Parathyroid adenoma (tissue), 2 donors: ENCODE measurements at regions not wholly inside any gene's neighbourhood (a gene's known extent, or its start where the extent isn't known, plus 50 kb on each side); places are given as distances from the start of the nearest gene placed in this dataset.

Experiments
- H2AFZ ChIP-seq: fragments of 300-600 bp; sonication (generic); one replicate; pipeline ENCODE4 v1.7.0; 2017; ENCODE audit warnings: antibody characterized with exemption, mild to moderate bottlenecking
- H3K27ac ChIP-seq: fragments of 300-600 bp; sonication (generic); one replicate; pipeline ENCODE4 v1.7.0; 2017
- H3K27me3 ChIP-seq: fragments of 300-600 bp; sonication (generic); one replicate; pipeline ENCODE4 v1.7.0; 2017; ENCODE audit warnings: low read length; ENCODE audit not compliant: control insufficient read depth, insufficient read depth
- H3K36me3 ChIP-seq: fragments of 300-600 bp; sonication (generic); one replicate; pipeline ENCODE4 v1.7.0; 2017; ENCODE audit warnings: low read length; ENCODE audit not compliant: control insufficient read depth, insufficient read depth
- H3K4me1 ChIP-seq: fragments of 300-600 bp; sonication (generic); one replicate; pipeline ENCODE4 v1.7.0; 2017; ENCODE audit warnings: control low read depth
- H3K4me2 ChIP-seq: fragments of 300-600 bp; sonication (generic); one replicate; pipeline ENCODE4 v1.7.0; 2017; ENCODE audit warnings: low read length
- H3K4me3 ChIP-seq: fragments of 300-600 bp; sonication (generic); one replicate; pipeline ENCODE4 v1.7.0; 2017; ENCODE audit warnings: low read depth, low read length
- H3K79me2 ChIP-seq: fragments of 300-600 bp; sonication (generic); one replicate; pipeline ENCODE4 v1.7.0; 2017; ENCODE audit warnings: control low read depth
- H3K9ac ChIP-seq: fragments of 300-600 bp; sonication (generic); one replicate; pipeline ENCODE4 v1.7.0; 2017; ENCODE audit warnings: mild to moderate bottlenecking
- H3K9me3 ChIP-seq: fragments of 300-600 bp; sonication (generic); one replicate; pipeline ENCODE4 v1.7.0; 2017; ENCODE audit warnings: low read length; ENCODE audit not compliant: control insufficient read depth
- TF ChIP-seq, protein P1 (sequence below): fragments of 300-600 bp; sonication (generic); IDR thresholded peaks from one replicate; pipeline ENCODE4 v1.7.0; 2017; ENCODE audit warnings: antibody characterized with exemption, mild to moderate bottlenecking
- donor health status: primary hyperparathyroidism.

DNA sequence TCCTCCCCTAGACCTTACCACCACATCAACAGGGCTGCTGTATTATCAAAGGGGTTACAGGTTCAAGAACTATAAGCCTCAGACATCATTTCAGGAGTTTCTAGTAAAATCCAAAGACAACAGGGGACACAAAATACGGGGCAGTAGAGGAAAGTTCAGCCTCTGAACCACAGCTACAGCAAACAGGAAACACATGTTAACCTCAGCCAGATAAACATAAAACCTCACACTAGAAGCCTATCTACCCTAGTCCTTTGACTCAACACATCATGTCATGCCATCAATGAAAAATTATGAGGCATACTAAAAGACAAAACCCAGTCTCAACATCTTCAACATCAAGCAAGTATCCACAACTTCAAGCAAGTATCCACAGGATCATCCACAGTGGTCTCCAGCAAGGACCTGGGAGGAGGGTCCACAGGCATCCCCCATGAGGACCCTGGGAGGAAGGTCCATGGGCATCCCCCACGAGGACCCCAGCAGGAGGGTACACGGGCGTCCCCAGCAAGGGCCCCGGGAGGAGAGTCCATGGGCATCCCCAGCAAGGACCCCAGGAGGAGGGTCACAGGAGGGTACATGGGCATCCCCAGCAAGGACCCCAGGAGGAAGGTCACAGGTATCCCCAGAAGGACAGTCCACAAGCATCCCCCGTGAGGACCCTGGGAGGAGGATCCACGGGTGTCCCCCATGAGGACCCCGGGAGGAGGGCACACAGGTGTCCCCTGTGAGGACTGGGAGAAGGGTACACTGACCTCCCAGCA, 440.0 kb downstream of the MATN1 start:
- Histone ChIP-seq H3K9ac (no peak overlapping the region), H3K27ac (no peak overlapping the region), H3K79me2 (no peaks in the 10 kb centered on the region), H3K36me3 (no peaks in the 10 kb centered on the region), H3K27me3 (no peaks in the 10 kb centered on the region), H2AFZ (no peak overlapping the region), H3K9me3 (no peaks in the 10 kb centered on the region), H3K4me1 (no peaks in the 10 kb centered on the region), H3K4me3 (no peak overlapping the region), H3K4me2 (no peak overlapping the region)
- TF ChIP-seq, protein P1, sequence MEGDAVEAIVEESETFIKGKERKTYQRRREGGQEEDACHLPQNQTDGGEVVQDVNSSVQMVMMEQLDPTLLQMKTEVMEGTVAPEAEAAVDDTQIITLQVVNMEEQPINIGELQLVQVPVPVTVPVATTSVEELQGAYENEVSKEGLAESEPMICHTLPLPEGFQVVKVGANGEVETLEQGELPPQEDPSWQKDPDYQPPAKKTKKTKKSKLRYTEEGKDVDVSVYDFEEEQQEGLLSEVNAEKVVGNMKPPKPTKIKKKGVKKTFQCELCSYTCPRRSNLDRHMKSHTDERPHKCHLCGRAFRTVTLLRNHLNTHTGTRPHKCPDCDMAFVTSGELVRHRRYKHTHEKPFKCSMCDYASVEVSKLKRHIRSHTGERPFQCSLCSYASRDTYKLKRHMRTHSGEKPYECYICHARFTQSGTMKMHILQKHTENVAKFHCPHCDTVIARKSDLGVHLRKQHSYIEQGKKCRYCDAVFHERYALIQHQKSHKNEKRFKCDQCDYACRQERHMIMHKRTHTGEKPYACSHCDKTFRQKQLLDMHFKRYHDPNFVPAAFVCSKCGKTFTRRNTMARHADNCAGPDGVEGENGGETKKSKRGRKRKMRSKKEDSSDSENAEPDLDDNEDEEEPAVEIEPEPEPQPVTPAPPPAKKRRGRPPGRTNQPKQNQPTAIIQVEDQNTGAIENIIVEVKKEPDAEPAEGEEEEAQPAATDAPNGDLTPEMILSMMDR, result no peak

GRCh38 chr1:30280572-30280971, 442.8 kb downstream of the MATN1 start:
- Histone ChIP-seq H3K4me3 (no peak overlapping the region), H2AFZ (no peak overlapping the region), H3K4me2 (no peak overlapping the region), H3K4me1 (no peaks in the 10 kb centered on the region), H3K9me3 (no peaks in the 10 kb centered on the region), H3K27me3 (no peaks in the 10 kb centered on the region), H3K79me2 (no peaks in the 10 kb centered on the region), H3K36me3 (no peaks in the 10 kb centered on the region), H3K27ac (no peak overlapping the region), H3K9ac (no peak overlapping the region)
- TF ChIP-seq, protein P1, result no peak

DNA sequence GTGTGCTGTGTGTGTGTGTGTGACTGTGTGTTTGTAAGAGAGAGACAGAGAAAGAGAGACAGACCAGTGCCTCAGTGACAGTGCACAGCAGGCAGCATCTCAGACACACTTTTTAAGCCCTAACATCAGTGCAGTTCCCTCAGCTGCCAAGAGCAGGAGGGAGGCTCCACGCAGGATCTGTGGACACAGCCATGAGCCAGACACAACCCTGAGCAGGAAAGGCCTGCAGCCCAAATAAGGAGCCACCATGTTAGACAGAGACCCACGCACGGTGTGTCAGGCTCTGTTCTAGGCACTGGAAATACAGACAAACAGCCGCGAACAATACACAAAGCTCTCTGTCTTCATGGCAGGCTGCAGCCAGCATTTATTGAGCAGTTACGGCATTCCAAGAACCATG, 445.5 kb downstream of the MATN1 start:
- Histone ChIP-seq H3K79me2 (no peaks in the 10 kb centered on the region), H2AFZ (no peak overlapping the region), H3K36me3 (no peaks in the 10 kb centered on the region), H3K4me3 (no peak overlapping the region), H3K4me1 (no peaks in the 10 kb centered on the region), H3K27ac (no peak overlapping the region), H3K4me2 (no peak overlapping the region), H3K9ac (no peak overlapping the region), H3K27me3 (no peaks in the 10 kb centered on the region), H3K9me3 (no peaks in the 10 kb centered on the region)
- TF ChIP-seq, protein P1, result no peak

GRCh38 chr1:30277415-30277814, 446.0 kb downstream of the MATN1 start:
- H3K27ac ChIP-seq, result no peak overlapping the region
- H3K36me3 ChIP-seq, result no peaks in the 10 kb centered on the region
- no peak overlapping the region for H3K9ac ChIP-seq
- no peak overlapping the region for H3K4me3 ChIP-seq
- H3K27me3 ChIP-seq, result no peaks in the 10 kb centered on the region
- H3K9me3 ChIP-seq, result no peaks in the 10 kb centered on the region
- TF ChIP-seq, protein P1, result no peak
- H2AFZ ChIP-seq, result no peak overlapping the region
- H3K79me2 ChIP-seq, result no peaks in the 10 kb centered on the region
- H3K4me1 ChIP-seq, result no peaks in the 10 kb centered on the region
- no peak overlapping the region for H3K4me2 ChIP-seq
